ENCODE measurements at regions not wholly inside any gene's neighbourhood (a gene's known extent, or its start where the extent isn't known, plus 50 kb on each side); places are given as distances from the start of the nearest gene placed in this dataset.

- DNase-seq (ENCODE audit: low read depth): no peak
Measured at GRCh38 chr9:126556560-126557250, 57.0 kb upstream of the LMX1B start.

- peak; percentile 50 for DNase-seq (ENCODE audit: low read depth)
Measured at GRCh38 chr9:126558051-126558665, 55.6 kb upstream of the LMX1B start.

- DNase-seq (ENCODE audit: low read depth): no peak
Measured at GRCh38 chr9:126559296-126559695, 54.4 kb upstream of the LMX1B start.

GRCh38 chr9:126561582-126561981, 52.1 kb upstream of the LMX1B start:
- DNase-seq (ENCODE audit: low read depth): no peak

- no peak for DNase-seq (ENCODE audit: low read depth)
Measured at GRCh38 chr9:126563556-126563955, 50.2 kb upstream of the LMX1B start.

Data from EH (cell line).